Stimulated activated CD8-positive, alpha-beta memory T cell treated with anti-CD3 and anti-CD28 coated beads, Interleukin-12 subunit alpha, Interleukin-12 subunit beta, amount 100 ng/mL, for 1 hour (primary cell): ENCODE measurements at regions not wholly inside any gene's neighbourhood (a gene's known extent, or its start where the extent isn't known, plus 50 kb on each side); places are given as distances from the start of the nearest gene placed in this dataset.
"Not testable (repeated sequence)": the region's sequence is repeated elsewhere in the genome, so short reads cannot be mapped to it uniquely, and the experiment has no call there.

Experiments
- DNase-seq: peaks from one replicate; pipeline ENCODE4 v3.0.0-alpha.2; 2020; ENCODE audit warnings: low read depth

DNA sequence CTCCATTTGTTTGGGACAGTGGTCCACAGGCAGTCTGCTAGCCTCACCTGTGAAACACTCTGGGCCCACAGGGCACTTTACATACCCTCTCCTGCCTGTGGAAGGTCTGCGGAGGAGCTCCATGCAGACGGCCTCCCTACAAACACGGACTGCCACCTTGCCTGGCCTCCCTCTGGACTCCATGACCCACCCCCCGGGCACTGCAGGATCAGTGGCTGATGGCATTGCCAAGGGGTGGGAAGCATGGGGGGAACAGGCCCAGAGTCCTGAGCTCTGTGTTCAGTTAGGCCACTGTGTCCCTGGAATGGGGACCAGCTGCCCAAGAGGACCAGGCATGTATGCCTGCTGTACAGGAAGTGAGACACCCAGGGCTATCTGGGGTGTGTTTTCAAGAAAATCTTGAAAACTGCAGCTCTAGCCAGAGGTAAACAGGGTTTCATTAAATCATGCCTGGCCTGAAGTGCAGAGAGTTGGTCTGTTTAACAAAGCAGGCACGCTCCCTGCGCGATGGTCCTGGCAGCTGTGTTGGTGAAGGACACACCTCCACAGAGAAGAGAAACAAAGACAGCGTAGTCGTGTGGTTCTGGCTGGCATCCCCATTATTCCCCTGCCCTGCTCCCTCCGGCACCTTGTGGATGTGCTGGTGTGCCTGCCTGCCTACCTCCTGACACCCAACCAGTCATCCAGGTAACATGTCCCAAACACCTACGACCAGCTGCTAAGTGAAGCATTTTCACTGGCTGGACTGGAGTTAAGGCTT lies 470.8 kb upstream of the ZMIZ1 start:
- no peak for DNase-seq

- DNase-seq, result no peak
Measured at GRCh38 chr10:78599122-78599853, 469.5 kb upstream of the ZMIZ1 start.

GRCh38 chr10:78600121-78600665 lies 468.6 kb upstream of the ZMIZ1 start:
- DNase-seq, result no peak

DNA sequence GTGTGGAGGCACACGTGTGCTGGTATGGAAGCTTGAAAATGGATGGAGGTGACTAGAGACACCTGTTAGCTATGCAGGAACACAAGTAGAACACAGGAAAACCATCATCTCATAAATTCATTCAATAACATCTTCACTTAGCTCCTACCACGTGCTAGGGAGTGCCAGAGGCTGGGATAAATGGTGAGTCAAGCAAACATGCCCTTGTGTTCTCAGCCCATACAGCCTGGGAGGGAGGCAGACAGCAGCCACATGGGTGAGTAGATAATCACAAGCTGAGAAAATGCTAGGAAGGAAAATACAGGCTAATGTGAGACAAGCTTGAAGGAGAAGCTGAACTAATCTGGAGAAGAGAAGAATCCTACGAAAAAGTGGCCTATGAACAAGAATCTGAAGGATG lies 468.0 kb upstream of the ZMIZ1 start:
- DNase-seq, result no peak

- no peak for DNase-seq
Measured at GRCh38 chr10:78602201-78602932, 466.4 kb upstream of the ZMIZ1 start.

DNA sequence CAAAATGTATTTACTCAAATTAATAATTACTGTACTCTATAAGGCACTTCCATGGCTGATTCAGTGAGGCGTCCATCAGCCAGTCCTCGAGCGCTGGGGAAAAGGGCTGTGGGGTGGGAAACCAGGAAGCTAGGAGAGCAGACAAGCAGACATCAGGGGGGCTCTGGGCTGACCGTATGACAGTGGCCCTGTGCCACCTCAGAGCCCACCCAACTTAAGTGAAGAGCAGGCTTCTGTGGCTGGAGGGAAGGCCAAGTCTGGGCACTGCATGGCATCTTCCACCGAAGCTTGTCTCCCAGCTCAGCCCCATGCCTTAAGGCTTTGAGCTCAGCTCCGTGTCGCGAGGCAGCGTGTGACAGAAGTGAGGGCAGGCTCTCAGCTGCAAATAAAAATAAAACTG lies 464.5 kb upstream of the ZMIZ1 start:
- DNase-seq, result no peak

DNA sequence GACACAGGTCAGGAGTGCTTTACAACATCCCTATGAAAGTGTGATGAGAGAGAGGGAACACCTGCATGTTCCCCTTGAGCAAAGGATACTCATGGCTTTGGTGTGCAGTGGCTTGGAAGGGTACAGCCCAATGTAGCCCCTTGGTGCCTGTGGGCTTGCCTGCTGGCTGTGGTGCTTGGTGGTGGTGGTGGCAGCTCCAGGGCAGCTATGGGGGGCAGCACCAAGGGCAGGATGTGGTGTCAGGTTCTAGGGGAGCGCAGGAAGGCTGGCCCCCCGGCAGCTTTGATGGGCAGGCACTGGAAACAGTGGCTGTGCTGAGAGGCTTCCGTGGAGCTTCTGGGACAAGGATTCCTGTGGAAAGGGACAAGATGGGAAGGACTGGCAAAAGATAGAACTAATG lies 464.0 kb upstream of the ZMIZ1 start:
- no peak for DNase-seq

GRCh38 chr10:78605800-78606350 lies 462.9 kb upstream of the ZMIZ1 start:
- DNase-seq, result no peak

- not testable (repeated sequence) for DNase-seq
Measured at GRCh38 chr10:78606766-78607165, 462.0 kb upstream of the ZMIZ1 start.

DNA sequence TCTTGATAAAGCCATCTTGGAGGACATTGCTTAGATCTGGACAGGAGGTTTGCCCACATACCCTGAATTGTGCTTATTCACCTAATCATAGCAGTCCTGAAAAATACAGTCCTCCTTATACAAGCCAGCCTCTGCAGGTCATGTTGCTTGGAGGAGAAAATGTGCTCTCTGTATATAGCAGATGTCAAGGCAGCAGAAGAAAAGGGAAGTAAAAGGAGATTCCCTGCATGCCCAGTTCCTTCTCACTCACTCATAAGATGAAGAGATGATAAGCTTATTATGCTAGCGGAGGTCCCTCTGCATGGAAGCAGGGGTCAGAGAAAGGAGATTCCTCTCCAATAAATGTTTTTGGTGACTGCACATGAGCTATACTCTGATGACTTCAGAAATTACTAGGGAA lies 458.8 kb upstream of the ZMIZ1 start:
- no peak for DNase-seq

- no peak for DNase-seq
Measured at GRCh38 chr10:78613132-78613531, 455.6 kb upstream of the ZMIZ1 start.

GRCh38 chr10:78614267-78614666 lies 454.5 kb upstream of the ZMIZ1 start:
- no peak for DNase-seq

DNA sequence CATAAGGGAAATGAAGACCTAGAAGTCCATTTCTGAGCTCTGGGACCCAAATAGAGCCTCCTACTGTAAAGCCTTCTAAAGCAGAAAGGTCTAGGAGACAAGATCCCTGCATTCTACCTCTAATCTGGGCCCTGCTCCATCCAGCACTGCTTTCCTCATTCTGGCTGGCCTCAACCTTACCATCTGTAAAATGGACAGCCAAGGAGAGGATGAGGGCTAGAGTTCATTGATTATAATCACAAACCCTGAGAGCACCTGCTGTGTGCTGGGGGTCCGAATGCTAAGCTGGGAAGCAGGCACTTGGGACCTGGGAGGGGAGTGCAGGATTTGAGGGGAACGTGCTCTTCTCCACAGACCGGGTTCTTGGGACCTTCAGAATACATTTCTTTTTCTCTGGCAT lies 454.0 kb upstream of the ZMIZ1 start:
- DNase-seq, result no peak

DNA sequence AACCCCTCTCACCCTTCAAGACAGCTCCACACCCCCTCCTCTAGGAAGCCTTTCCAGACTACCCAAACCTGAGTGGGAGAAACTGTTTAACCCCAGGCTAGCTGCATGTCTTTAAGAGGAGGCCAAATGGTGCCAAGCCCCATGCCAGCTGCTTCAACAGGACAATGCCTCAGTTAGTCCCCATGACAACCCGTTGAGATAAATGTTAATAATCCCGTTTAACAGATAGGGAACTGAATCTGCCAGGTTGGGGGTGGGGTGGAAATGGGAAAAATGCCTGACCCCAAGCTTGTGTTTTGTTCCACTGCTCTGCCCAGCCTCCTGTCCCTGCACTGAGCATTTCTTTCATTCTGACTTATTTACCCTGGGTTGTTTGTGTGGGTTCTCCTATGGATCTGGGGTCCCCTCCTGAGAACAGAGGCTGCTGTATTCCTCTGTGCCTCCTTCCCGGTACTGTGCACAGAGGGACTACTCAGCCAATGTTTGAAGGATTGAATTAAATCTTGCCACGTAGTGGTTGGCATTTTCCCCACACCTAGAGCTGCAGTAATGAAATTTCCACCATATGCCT lies 452.6 kb upstream of the ZMIZ1 start:
- DNase-seq, result no peak

DNA sequence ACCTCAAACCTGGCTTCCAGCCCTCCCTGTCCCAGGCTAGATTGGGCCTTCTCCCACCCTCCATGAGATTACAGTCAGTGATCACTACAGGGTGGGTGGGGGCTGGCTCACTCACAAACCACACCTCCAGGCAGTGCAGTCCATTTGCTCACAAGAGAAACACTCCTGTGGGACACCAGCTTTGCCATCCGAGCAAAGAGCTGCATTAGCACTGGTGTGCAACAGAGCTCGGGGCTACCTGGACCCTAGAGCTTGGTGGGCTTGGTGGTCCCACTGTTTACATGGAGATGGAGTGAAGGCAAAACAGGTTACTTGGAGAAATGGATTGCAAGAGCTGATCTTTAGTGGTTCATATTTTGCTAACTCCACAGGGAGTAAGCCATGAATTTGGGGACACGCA lies 451.7 kb upstream of the ZMIZ1 start:
- DNase-seq, result no peak

DNA sequence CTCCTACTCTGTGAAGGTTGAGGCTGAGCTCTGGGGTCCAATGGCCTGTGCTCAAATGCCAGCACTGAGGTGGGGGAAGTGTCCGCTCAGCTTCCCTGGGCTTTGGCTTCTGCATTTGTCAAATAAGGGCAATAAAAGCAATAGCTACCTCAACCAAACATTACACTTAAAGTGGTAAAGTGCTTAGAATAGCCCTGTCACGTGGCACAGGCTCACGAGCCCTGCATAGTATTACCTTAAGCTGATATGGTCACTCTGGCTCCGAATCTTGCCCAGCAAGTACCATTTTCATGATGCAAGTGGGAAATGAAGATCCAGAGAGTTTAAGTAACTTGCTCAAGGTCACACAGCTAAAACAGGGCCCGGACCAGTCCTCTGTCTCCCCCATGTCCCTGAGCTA lies 451.1 kb upstream of the ZMIZ1 start:
- DNase-seq, result no peak

GRCh38 chr10:78618050-78618449 lies 450.7 kb upstream of the ZMIZ1 start:
- no peak for DNase-seq

DNA sequence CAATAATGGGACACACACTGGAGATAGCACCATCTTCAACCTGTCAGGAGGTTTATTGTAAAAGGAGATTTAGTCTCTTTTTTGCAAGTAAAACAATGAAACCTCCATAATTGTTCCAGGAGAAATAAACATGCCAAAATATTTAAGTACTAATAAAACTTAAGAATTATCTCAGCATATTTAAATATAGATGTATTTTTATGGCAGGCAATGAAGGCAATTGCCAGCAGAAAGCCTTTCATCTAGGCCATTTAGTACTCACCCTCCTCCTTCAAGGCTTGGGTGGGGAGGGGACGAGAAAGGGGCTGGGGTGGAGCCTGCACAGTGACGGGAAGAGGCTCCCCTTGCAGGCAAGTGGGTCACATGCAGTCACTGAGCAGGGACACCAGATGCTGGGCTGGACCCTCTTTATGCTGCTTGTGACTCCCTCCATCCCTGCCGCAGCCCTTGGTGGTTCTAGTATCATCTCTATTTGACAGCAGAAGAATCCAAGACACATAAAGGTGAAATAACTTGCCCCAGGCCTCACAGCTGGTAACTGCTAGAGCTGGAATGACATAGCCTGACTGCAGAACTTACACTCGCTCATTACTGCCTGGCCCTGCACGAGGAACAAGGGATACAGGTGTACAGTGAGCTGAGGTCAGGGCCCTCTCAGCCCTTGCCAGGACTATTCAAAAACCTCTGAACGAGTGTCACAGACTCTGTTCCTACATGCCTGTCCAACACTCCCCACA lies 449.5 kb upstream of the ZMIZ1 start:
- DNase-seq, result no peak

DNA sequence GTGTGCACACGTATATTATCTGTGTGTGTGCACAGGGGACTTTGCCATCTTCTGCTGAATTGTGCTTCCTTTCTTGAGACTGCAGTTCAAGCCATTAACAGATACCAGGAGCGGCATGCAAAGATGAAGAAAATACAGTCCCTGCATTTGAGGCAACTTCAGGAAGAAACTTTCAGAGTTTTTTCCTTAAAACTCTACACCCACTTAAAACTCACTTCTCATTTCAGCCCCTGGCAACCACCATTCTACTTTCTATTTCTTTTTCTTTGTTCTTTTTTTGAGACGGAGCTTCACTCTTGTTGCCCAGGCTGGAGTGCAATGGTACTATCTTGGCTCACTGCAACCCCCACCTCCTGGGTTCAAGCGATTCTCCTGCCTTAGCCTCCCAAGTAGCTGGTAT lies 448.9 kb upstream of the ZMIZ1 start:
- no peak for DNase-seq

DNA sequence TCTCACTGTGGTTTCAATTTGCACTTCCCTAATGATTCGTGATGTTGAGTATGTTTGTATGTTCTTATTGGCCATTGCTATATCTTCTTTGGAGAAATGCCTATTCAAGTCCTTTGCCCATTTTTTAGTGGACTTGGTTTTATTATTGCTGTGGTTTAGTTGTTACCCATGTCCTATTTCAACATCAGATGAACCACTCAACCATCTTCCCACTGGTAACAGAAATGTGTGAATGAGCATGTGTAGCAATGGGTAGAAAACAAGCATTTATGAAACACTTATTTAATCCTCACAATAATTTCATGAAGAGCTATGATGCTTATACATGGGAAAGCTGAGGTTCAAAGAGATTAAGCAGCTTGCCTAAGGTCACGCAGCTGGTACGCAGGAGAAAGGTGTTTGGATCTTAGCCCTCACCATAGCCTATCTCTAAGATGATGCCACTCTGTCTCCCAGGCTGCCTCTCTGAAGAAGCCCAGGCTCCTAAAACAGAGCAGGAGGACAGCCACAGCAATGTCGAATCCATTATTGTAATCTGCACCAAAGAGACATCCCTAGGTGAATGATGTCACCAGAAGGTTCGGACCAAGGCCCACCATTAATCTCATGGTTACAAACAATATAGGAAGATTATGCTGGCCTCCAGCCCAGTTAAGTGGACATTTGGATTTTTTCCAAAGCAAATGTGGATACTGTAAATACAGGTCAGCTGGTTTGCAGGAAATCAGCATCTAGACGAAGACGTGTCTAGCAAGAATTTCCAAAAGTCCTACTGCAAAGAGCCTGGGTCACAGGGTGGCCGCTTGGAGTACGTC lies 447.6 kb upstream of the ZMIZ1 start:
- DNase-seq, result no peak
